Cardiac muscle cell (in vitro differentiated cells and primary cell): ENCODE measurements at regions not wholly inside any gene's neighbourhood (a gene's known extent, or its start where the extent isn't known, plus 50 kb on each side); places are given as distances from the start of the nearest gene placed in this dataset.

Experiments
- DNase-seq, 2 donors: peaks; one replicate each; pipeline versions ENCODE4 v3.0.0 to v3.0.0-alpha.2; 2010 to 2017; ENCODE audit warnings: low read depth in 1 of 2, low spot score in 1 of 2
- H3K27ac ChIP-seq: fragments of 200-600 bp; sonication (generic); 2 replicates; pipeline ENCODE4 v1.5.1; 2016
- H3K27me3 ChIP-seq: fragments of 200-600 bp; sonication (generic); 2 replicates; pipeline ENCODE4 v1.6.0; 2016; ENCODE audit warnings: control low read depth
- H3K36me3 ChIP-seq: fragments of 200-600 bp; sonication (generic); 2 replicates; pipeline ENCODE4 v1.5.1; 2016; ENCODE audit warnings: control low read depth
- H3K4me1 ChIP-seq: fragments of 200-600 bp; sonication (generic); 2 replicates; pipeline ENCODE4 v1.8.1; 2017; ENCODE audit warnings: low read depth, mild to moderate bottlenecking, mixed run types
- H3K4me3 ChIP-seq: fragments of 200-600 bp; sonication (generic); 2 replicates; pipeline ENCODE4 v1.5.1; 2016; ENCODE audit warnings: mild to moderate bottlenecking
- H3K9me3 ChIP-seq: fragments of 200-600 bp; sonication (generic); 2 replicates; pipeline ENCODE4 v1.5.1; 2017; ENCODE audit warnings: low read depth, mild to moderate bottlenecking, control low read depth
- TF ChIP-seq, protein P1 (sequence below): IDR thresholded peaks from 2 replicates; pipeline ENCODE4 v1.5.1; 2012; ENCODE audit warnings: low read depth, mild to moderate bottlenecking, low read length

DNA sequence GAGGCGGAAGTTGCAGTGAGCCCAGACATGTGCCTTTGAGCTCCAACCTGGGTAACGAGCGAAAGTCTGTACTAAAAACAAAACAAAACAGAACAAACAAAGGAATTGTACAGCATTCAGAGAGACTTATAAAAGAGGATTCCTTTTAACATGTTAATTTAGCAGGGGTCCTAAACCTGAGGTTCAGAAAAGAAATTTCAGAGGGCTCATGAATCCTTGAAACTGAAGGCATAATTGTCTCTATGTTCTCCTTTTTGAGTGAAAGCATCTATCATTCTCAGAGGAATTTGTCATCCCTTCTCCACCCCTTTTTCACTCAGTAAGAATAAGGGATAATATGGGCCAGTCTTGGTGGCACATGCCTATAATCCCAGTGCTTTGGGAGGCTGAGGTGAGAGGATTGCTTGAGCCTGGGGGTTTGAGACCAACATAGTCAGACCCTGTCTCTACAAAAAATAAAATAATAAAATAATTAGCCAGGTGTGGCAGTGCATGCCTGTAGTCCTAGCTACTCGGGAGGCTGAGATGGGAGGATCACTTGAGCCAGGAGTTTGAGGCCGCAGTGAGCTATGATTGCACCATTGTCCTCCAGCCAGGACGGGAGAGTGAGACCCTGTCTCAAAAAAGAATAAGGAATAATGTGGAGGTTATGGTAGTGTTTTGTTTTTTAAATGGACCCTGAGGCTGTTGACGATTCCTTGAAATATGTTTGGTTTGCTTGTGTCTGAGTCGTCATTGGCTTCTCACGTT is 309.1 kb upstream of the C2CD4B start:
- Histone ChIP-seq H3K27me3 (peaks cover 34% of the 10 kb centered on the region), H3K9me3 (no peaks in the 10 kb centered on the region), H3K4me1 (peaks cover 16% of the 10 kb centered on the region), H3K27ac (no peak overlapping the region), H3K4me3 (no peak overlapping the region), H3K36me3 (no peaks in the 10 kb centered on the region)
- no peak for DNase-seq
- TF ChIP-seq, protein P1, sequence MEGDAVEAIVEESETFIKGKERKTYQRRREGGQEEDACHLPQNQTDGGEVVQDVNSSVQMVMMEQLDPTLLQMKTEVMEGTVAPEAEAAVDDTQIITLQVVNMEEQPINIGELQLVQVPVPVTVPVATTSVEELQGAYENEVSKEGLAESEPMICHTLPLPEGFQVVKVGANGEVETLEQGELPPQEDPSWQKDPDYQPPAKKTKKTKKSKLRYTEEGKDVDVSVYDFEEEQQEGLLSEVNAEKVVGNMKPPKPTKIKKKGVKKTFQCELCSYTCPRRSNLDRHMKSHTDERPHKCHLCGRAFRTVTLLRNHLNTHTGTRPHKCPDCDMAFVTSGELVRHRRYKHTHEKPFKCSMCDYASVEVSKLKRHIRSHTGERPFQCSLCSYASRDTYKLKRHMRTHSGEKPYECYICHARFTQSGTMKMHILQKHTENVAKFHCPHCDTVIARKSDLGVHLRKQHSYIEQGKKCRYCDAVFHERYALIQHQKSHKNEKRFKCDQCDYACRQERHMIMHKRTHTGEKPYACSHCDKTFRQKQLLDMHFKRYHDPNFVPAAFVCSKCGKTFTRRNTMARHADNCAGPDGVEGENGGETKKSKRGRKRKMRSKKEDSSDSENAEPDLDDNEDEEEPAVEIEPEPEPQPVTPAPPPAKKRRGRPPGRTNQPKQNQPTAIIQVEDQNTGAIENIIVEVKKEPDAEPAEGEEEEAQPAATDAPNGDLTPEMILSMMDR: no peak

DNA sequence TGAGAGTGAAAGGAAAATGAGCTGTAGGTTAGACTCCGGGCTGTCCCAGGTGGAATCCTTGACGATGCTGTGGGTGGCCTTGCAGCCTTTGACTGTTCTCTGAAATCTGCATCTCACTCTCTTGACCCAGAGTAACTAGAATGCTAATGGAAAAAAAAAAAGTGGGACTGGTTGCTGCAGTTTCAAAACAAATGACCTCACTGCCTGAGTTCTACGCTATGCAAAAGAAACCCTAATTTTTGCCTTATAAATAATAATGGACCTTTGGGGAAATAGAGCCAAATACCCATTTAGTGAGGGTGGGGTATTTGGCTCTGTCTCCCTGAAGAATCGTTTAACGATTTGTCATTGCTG is 309.7 kb upstream of the C2CD4B start:
- TF ChIP-seq, protein P1: no peak
- H3K4me1 ChIP-seq: peaks cover 16% of the 10 kb centered on the region
- no peaks in the 10 kb centered on the region for H3K36me3 ChIP-seq
- no peak for DNase-seq
- no peaks in the 10 kb centered on the region for H3K9me3 ChIP-seq
- peaks cover 29% of the 10 kb centered on the region for H3K27me3 ChIP-seq
- no peak overlapping the region for H3K4me3 ChIP-seq
- no peak overlapping the region for H3K27ac ChIP-seq

DNA sequence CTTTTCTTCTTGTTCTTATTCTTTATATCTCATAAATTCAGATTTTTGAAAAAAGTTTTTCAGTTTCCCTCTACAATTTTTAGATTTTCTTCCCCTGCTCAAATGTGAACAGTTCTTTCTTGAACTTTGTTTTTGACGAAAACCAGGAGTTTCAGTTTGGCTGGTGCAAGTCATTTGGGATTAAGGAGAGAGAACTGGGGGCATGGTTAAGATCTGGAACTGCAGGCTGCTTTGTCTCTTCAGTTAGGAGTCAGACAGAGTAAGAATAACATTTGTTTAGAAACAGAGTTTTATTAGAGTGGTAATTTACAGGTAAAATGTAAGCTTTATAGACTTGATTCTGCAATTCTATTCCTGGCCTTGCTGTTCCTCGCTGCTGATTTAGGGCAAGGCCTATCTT is 310.5 kb upstream of the C2CD4B start:
- Histone ChIP-seq H3K36me3 (no peaks in the 10 kb centered on the region), H3K4me3 (no peak overlapping the region), H3K27me3 (peaks cover 22% of the 10 kb centered on the region), H3K27ac (no peak overlapping the region), H3K9me3 (no peaks in the 10 kb centered on the region), H3K4me1 (peaks cover 16% of the 10 kb centered on the region)
- DNase-seq: no peak
- TF ChIP-seq, protein P1: no peak

DNA sequence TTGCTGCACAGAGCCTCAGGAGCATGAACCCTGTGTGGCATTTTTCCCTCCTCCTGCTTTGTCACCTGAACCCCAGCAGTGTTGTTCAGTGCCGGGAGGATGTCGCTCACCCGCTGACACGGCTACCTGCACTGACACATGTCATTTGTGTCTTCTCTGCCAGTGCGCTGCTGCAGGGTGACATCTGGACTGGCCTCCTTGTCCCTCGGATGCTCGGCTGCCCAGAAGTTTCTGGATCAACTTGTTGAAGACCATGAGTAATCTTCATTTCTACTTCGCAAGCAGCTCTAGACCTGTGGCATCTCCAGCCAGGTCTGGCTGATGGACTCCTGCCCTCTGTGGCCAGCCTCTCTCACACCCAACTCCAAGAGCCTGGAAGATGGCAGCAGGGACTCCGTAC is 311.1 kb upstream of the C2CD4B start:
- no peak for DNase-seq

DNA sequence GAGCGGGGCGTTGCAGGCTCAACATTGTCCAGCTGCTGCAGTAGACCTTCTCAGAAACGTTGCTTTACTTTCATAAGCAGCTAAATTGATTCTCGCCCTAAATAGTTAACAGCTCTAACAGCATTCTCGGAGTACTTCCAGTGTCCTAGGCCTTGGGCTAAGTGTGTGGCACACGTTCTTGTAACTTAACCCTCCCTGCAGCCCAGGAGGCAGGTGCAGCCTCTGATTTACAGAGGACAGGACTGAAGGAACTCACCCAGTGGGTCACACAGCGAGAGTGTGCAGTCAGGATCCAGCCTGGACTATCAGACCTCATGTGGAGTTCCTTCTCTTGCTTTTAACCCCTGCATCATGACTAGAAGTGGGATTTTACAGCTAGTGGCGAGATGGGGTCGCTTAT is 312.8 kb upstream of the C2CD4B start:
- H3K36me3 ChIP-seq: no peaks in the 10 kb centered on the region
- TF ChIP-seq, protein P1: no peak
- H3K4me3 ChIP-seq: no peak overlapping the region
- peaks cover 12% of the 10 kb centered on the region for H3K4me1 ChIP-seq
- H3K27me3 ChIP-seq: peaks cover 13% of the 10 kb centered on the region
- DNase-seq: no peak
- no peaks in the 10 kb centered on the region for H3K9me3 ChIP-seq
- H3K27ac ChIP-seq: no peak overlapping the region

More for the DNA sequence above, 311.1 kb upstream of the C2CD4B start:
- no peak overlapping the region for H3K4me3 ChIP-seq
- no peaks in the 10 kb centered on the region for H3K9me3 ChIP-seq
- TF ChIP-seq, protein P1: no peak
- H3K4me1 ChIP-seq: peaks cover 16% of the 10 kb centered on the region
- H3K27ac ChIP-seq: no peak overlapping the region
- H3K36me3 ChIP-seq: no peaks in the 10 kb centered on the region
- H3K27me3 ChIP-seq: peaks cover 17% of the 10 kb centered on the region
